ENCODE measurements at regions not wholly inside any gene's neighbourhood (a gene's known extent, or its start where the extent isn't known, plus 50 kb on each side); places are given as distances from the start of the nearest gene placed in this dataset.

- Mint-ChIP-seq H3K27me3 (no peaks in the 10 kb centered on the region), H3K9me3 (peaks cover 0 to 3% (median 0%) of the 10 kb centered on the region in 5 donors), H3K4me1 (no peaks in the 10 kb centered on the region), H3K4me3 (no peak overlapping the region), H3K36me3 (no peaks in the 10 kb centered on the region), H3K27ac (no peak overlapping the region)
- Histone ChIP-seq H3K36me3 (ENCODE audit: insufficient read depth, low read length) (no peaks in the 10 kb centered on the region), H3K9me3 (ENCODE audit: low read length) (no peaks in the 10 kb centered on the region), H3K4me1 (ENCODE audit: insufficient read depth, low read length) (no peaks in the 10 kb centered on the region), H3K27me3 (ENCODE audit: insufficient read depth, low read length, poor library complexity, severe bottlenecking) (no peaks in the 10 kb centered on the region), H3K27ac (ENCODE audit: low read depth, low read length) (no peak overlapping the region), H3K4me3 (ENCODE audit: low read length) (no peak overlapping the region)
- ChIA-PET CTCF (no interaction called here), POLR2A (no interaction called here)
- DNase-seq: no peak
Measured at GRCh38 chr6:104306211-104306610, 553.5 kb downstream of the HACE1 start.

GRCh38 chr6:104305206-104305605, 554.5 kb downstream of the HACE1 start:
- H3K4me1 Mint-ChIP-seq: no peaks in the 10 kb centered on the region
- H3K27me3 Mint-ChIP-seq: no peaks in the 10 kb centered on the region

GRCh38 chr6:104301951-104302350, 557.8 kb downstream of the HACE1 start:
- DNase-seq: no peak
- H3K36me3 Mint-ChIP-seq: no peaks in the 10 kb centered on the region
- H3K27ac Mint-ChIP-seq: no peak overlapping the region
- H3K4me1 Mint-ChIP-seq: no peaks in the 10 kb centered on the region
- CTCF ChIA-PET: no interaction called here
- POLR2A ChIA-PET: no interaction called here
- Histone ChIP-seq H3K27me3 (ENCODE audit: insufficient read depth, low read length, poor library complexity, severe bottlenecking) (no peaks in the 10 kb centered on the region), H3K27ac (ENCODE audit: low read depth, low read length) (no peak overlapping the region), H3K9me3 (ENCODE audit: low read length) (no peaks in the 10 kb centered on the region), H3K4me3 (ENCODE audit: low read length) (no peak overlapping the region), H3K4me1 (ENCODE audit: insufficient read depth, low read length) (no peaks in the 10 kb centered on the region), H3K36me3 (ENCODE audit: insufficient read depth, low read length) (no peaks in the 10 kb centered on the region)
- no peak overlapping the region for H3K4me3 Mint-ChIP-seq
- peaks cover 0 to 5% (median 0%) of the 10 kb centered on the region in 5 donors for H3K9me3 Mint-ChIP-seq
- no peaks in the 10 kb centered on the region for H3K27me3 Mint-ChIP-seq

More at GRCh38 chr6:104305206-104305605, 554.5 kb downstream of the HACE1 start:
- Mint-ChIP-seq H3K36me3 (no peaks in the 10 kb centered on the region), H3K4me3 (no peak overlapping the region), H3K27ac (peak overlapping the region in 1 of 8 donors; percentile 54), H3K9me3 (peaks cover 0 to 3% (median 0%) of the 10 kb centered on the region in 5 donors)
- Histone ChIP-seq H3K9me3 (ENCODE audit: low read length) (no peaks in the 10 kb centered on the region), H3K27me3 (ENCODE audit: insufficient read depth, low read length, poor library complexity, severe bottlenecking) (no peaks in the 10 kb centered on the region), H3K27ac (ENCODE audit: low read depth, low read length) (no peak overlapping the region), H3K4me3 (ENCODE audit: low read length) (no peak overlapping the region), H3K36me3 (ENCODE audit: insufficient read depth, low read length) (no peaks in the 10 kb centered on the region), H3K4me1 (ENCODE audit: insufficient read depth, low read length) (no peaks in the 10 kb centered on the region)
- DNase-seq: no peak
- POLR2A ChIA-PET: no interaction called here
- CTCF ChIA-PET: no interaction called here

- ChIA-PET CTCF (no interaction called here), POLR2A (no interaction called here)
- no peaks in the 10 kb centered on the region for H3K9me3 Mint-ChIP-seq
- no peaks in the 10 kb centered on the region for H3K27me3 Mint-ChIP-seq
- DNase-seq: no peak
- no peak overlapping the region for H3K27ac Mint-ChIP-seq
- Histone ChIP-seq H3K4me3 (ENCODE audit: low read length) (no peak overlapping the region), H3K27me3 (ENCODE audit: insufficient read depth, low read length, poor library complexity, severe bottlenecking) (no peaks in the 10 kb centered on the region), H3K9me3 (ENCODE audit: low read length) (no peaks in the 10 kb centered on the region), H3K27ac (ENCODE audit: low read depth, low read length) (no peak overlapping the region), H3K36me3 (ENCODE audit: insufficient read depth, low read length) (no peaks in the 10 kb centered on the region), H3K4me1 (ENCODE audit: insufficient read depth, low read length) (no peaks in the 10 kb centered on the region)
- H3K4me1 Mint-ChIP-seq: no peaks in the 10 kb centered on the region
- no peaks in the 10 kb centered on the region for H3K36me3 Mint-ChIP-seq
- no peak overlapping the region for H3K4me3 Mint-ChIP-seq
Measured at GRCh38 chr6:104286641-104287040, 573.1 kb downstream of the HACE1 start.

GRCh38 chr6:104284872-104285271, 574.8 kb downstream of the HACE1 start:
- POLR2A ChIA-PET: no interaction called here
- Mint-ChIP-seq H3K4me1 (no peaks in the 10 kb centered on the region), H3K36me3 (no peaks in the 10 kb centered on the region), H3K27me3 (no peaks in the 10 kb centered on the region), H3K4me3 (no peak overlapping the region), H3K27ac (no peak overlapping the region), H3K9me3 (no peaks in the 10 kb centered on the region)
- CTCF ChIA-PET: no interaction called here
- Histone ChIP-seq H3K27ac (ENCODE audit: low read depth, low read length) (no peak overlapping the region), H3K4me1 (ENCODE audit: insufficient read depth, low read length) (no peaks in the 10 kb centered on the region), H3K4me3 (ENCODE audit: low read length) (no peak overlapping the region), H3K27me3 (ENCODE audit: insufficient read depth, low read length, poor library complexity, severe bottlenecking) (no peaks in the 10 kb centered on the region), H3K36me3 (ENCODE audit: insufficient read depth, low read length) (no peaks in the 10 kb centered on the region), H3K9me3 (ENCODE audit: low read length) (no peaks in the 10 kb centered on the region)
- DNase-seq: no peak

GRCh38 chr6:104282581-104282980, 577.1 kb downstream of the HACE1 start:
- ChIA-PET CTCF (no interaction called here), POLR2A (no interaction called here)
- no peak overlapping the region for H3K4me3 ChIP-seq (ENCODE audit: low read length)
- H3K27ac Mint-ChIP-seq: no peak overlapping the region
- H3K36me3 ChIP-seq (ENCODE audit: insufficient read depth, low read length): no peaks in the 10 kb centered on the region
- no peak for DNase-seq
- no peak overlapping the region for H3K4me3 Mint-ChIP-seq
- no peaks in the 10 kb centered on the region for H3K27me3 Mint-ChIP-seq
- no peaks in the 10 kb centered on the region for H3K4me1 ChIP-seq (ENCODE audit: insufficient read depth, low read length)
- no peaks in the 10 kb centered on the region for H3K9me3 Mint-ChIP-seq
- no peaks in the 10 kb centered on the region for H3K27me3 ChIP-seq (ENCODE audit: insufficient read depth, low read length, poor library complexity, severe bottlenecking)
- H3K4me1 Mint-ChIP-seq: no peaks in the 10 kb centered on the region
- H3K36me3 Mint-ChIP-seq: no peaks in the 10 kb centered on the region
- H3K9me3 ChIP-seq (ENCODE audit: low read length): no peaks in the 10 kb centered on the region
- H3K27ac ChIP-seq (ENCODE audit: low read depth, low read length): no peak overlapping the region

- ChIA-PET POLR2A (no interaction called here), CTCF (no interaction called here)
- Histone ChIP-seq H3K27me3 (ENCODE audit: insufficient read depth, low read length, poor library complexity, severe bottlenecking) (no peaks in the 10 kb centered on the region), H3K4me3 (ENCODE audit: low read length) (no peak overlapping the region), H3K27ac (ENCODE audit: low read depth, low read length) (no peak overlapping the region), H3K4me1 (ENCODE audit: insufficient read depth, low read length) (no peaks in the 10 kb centered on the region), H3K9me3 (ENCODE audit: low read length) (no peaks in the 10 kb centered on the region), H3K36me3 (ENCODE audit: insufficient read depth, low read length) (no peaks in the 10 kb centered on the region)
- Mint-ChIP-seq H3K36me3 (no peaks in the 10 kb centered on the region), H3K27me3 (no peaks in the 10 kb centered on the region), H3K4me1 (no peaks in the 10 kb centered on the region), H3K9me3 (peaks cover 0 to 4% (median 2%) of the 10 kb centered on the region in 5 donors), H3K27ac (no peak overlapping the region), H3K4me3 (no peak overlapping the region)
- no peak for DNase-seq
Measured at GRCh38 chr6:104281370-104281769, 578.3 kb downstream of the HACE1 start.

- Histone ChIP-seq H3K27me3 (ENCODE audit: insufficient read depth, low read length, poor library complexity, severe bottlenecking) (no peaks in the 10 kb centered on the region), H3K9me3 (ENCODE audit: low read length) (no peaks in the 10 kb centered on the region), H3K4me3 (ENCODE audit: low read length) (no peak overlapping the region), H3K4me1 (ENCODE audit: insufficient read depth, low read length) (no peaks in the 10 kb centered on the region), H3K27ac (ENCODE audit: low read depth, low read length) (no peak overlapping the region), H3K36me3 (ENCODE audit: insufficient read depth, low read length) (no peaks in the 10 kb centered on the region)
- H3K36me3 Mint-ChIP-seq: no peaks in the 10 kb centered on the region
- ChIA-PET POLR2A (no interaction called here), CTCF (no interaction called here)
- H3K9me3 Mint-ChIP-seq: peaks cover 0 to 10% (median 0%) of the 10 kb centered on the region in 5 donors
- no peak for DNase-seq
- no peak overlapping the region for H3K4me3 Mint-ChIP-seq
- no peaks in the 10 kb centered on the region for H3K4me1 Mint-ChIP-seq
- no peaks in the 10 kb centered on the region for H3K27me3 Mint-ChIP-seq
- H3K27ac Mint-ChIP-seq: no peak overlapping the region
Measured at GRCh38 chr6:104268389-104268788, 591.3 kb downstream of the HACE1 start.

- no peak overlapping the region for H3K27ac ChIP-seq (ENCODE audit: low read depth, low read length)
- ChIA-PET CTCF (no interaction called here), POLR2A (no interaction called here)
- no peaks in the 10 kb centered on the region for H3K27me3 ChIP-seq (ENCODE audit: insufficient read depth, low read length, poor library complexity, severe bottlenecking)
- H3K9me3 Mint-ChIP-seq: peaks cover 0 to 5% (median 0%) of the 10 kb centered on the region in 5 donors
- DNase-seq: no peak
- H3K36me3 ChIP-seq (ENCODE audit: insufficient read depth, low read length): no peaks in the 10 kb centered on the region
- no peaks in the 10 kb centered on the region for H3K4me1 Mint-ChIP-seq
- no peak overlapping the region for H3K4me3 Mint-ChIP-seq
- H3K27ac Mint-ChIP-seq: no peak overlapping the region
- no peaks in the 10 kb centered on the region for H3K27me3 Mint-ChIP-seq
- H3K9me3 ChIP-seq (ENCODE audit: low read length): no peaks in the 10 kb centered on the region
- H3K36me3 Mint-ChIP-seq: no peaks in the 10 kb centered on the region
- H3K4me1 ChIP-seq (ENCODE audit: insufficient read depth, low read length): no peaks in the 10 kb centered on the region
- no peak overlapping the region for H3K4me3 ChIP-seq (ENCODE audit: low read length)
Measured at GRCh38 chr6:104266922-104267321, 592.8 kb downstream of the HACE1 start.
